A673 (cell line): ENCODE measurements at regions not wholly inside any gene's neighbourhood (a gene's known extent, or its start where the extent isn't known, plus 50 kb on each side); places are given as distances from the start of the nearest gene placed in this dataset.

Experiments used
- EZH2 ChIP-seq: fragments of 200-600 bp; sonication (generic); IDR thresholded peaks from 2 replicates; pipeline ENCODE4 v1.6.1; 2017; ENCODE audit warnings: borderline replicate concordance, low read depth, mild to moderate bottlenecking, mixed read lengths, antibody characterized with exemption, low read length; ENCODE audit not compliant: poor library complexity, severe bottlenecking
- TF ChIP-seq, protein P1 (sequence below): fragments of 300-800, 200-600 bp; sonication (generic); conservative IDR thresholded peaks from 2 replicates; pipeline ENCODE4 v1.5.1; 2017; ENCODE audit warnings: low read depth, mild to moderate bottlenecking, antibody characterized with exemption, low read length, moderate library complexity, mixed read lengths

DNA sequence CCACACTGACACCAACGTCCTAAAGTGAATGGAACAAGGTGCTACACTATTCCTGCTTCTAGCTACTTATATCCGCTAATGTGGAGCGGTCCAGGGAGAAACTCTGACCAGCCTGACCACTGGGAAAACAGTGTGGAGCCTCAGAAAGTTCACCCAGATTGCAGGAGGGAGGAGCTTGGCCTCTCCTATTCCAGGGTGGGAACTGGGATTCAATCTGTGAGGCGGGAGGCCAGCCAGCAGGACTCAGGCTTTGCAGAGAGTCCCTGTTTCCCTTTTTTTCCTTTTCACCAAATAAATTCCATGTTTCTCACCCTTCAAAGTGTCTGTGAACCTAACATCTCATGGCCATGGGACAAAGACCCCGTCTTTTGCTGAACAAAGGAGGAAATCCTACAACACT lies 86.4 kb upstream of the SEMA3C start:
- TF ChIP-seq, protein P1, sequence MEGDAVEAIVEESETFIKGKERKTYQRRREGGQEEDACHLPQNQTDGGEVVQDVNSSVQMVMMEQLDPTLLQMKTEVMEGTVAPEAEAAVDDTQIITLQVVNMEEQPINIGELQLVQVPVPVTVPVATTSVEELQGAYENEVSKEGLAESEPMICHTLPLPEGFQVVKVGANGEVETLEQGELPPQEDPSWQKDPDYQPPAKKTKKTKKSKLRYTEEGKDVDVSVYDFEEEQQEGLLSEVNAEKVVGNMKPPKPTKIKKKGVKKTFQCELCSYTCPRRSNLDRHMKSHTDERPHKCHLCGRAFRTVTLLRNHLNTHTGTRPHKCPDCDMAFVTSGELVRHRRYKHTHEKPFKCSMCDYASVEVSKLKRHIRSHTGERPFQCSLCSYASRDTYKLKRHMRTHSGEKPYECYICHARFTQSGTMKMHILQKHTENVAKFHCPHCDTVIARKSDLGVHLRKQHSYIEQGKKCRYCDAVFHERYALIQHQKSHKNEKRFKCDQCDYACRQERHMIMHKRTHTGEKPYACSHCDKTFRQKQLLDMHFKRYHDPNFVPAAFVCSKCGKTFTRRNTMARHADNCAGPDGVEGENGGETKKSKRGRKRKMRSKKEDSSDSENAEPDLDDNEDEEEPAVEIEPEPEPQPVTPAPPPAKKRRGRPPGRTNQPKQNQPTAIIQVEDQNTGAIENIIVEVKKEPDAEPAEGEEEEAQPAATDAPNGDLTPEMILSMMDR: no peak
- no peak for TF ChIP-seq EZH2
